ENCODE measurements at regions not wholly inside any gene's neighbourhood (a gene's known extent, or its start where the extent isn't known, plus 50 kb on each side); places are given as distances from the start of the nearest gene placed in this dataset.

- TF ChIP-seq, protein P1, sequence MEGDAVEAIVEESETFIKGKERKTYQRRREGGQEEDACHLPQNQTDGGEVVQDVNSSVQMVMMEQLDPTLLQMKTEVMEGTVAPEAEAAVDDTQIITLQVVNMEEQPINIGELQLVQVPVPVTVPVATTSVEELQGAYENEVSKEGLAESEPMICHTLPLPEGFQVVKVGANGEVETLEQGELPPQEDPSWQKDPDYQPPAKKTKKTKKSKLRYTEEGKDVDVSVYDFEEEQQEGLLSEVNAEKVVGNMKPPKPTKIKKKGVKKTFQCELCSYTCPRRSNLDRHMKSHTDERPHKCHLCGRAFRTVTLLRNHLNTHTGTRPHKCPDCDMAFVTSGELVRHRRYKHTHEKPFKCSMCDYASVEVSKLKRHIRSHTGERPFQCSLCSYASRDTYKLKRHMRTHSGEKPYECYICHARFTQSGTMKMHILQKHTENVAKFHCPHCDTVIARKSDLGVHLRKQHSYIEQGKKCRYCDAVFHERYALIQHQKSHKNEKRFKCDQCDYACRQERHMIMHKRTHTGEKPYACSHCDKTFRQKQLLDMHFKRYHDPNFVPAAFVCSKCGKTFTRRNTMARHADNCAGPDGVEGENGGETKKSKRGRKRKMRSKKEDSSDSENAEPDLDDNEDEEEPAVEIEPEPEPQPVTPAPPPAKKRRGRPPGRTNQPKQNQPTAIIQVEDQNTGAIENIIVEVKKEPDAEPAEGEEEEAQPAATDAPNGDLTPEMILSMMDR (IDR thresholded peaks at IDR 0.05): no peak
- no peak for TF ChIP-seq POLR2AphosphoS5 (IDR thresholded peaks at IDR 0.05)
These were observed 166.9 kb upstream of the CCND2 start for GRCh38 chr12:4106621-4107020.

All from suprapubic skin (tissue), 3 donors.